Upper lobe of left lung (tissue), 6 donors: ENCODE measurements at regions not wholly inside any gene's neighbourhood (a gene's known extent, or its start where the extent isn't known, plus 50 kb on each side); places are given as distances from the start of the nearest gene placed in this dataset.

Experiments
- ATAC-seq, 2 donors: fragments of 200-7000 bp; cut with Tn5 transposase; one replicate each; pipeline ENCODE4 v1.9.1; 2022; ENCODE audit warnings: mild to moderate bottlenecking in 2 of 2, moderate library complexity in 2 of 2; ENCODE audit not compliant: low FRiP score in 2 of 2
- DNase-seq, 2 donors: peaks; one replicate each; pipeline ENCODE4 v3.0.0-alpha.2; 2019 to 2020
- H3K27ac ChIP-seq, 4 donors: fragments of 200-600 bp; sonication (generic); one replicate each; pipeline ENCODE4 v1.5.1; 2016 to 2019
- H3K27me3 ChIP-seq, 4 donors: fragments of 200-600 bp; sonication (generic); one replicate each; pipeline ENCODE4 v1.5.1; 2017 to 2019
- H3K36me3 ChIP-seq, 4 donors: fragments of 200-600 bp; sonication (generic); one replicate each; pipeline ENCODE4 v1.5.1; 2016 to 2019
- H3K4me1 ChIP-seq, 4 donors: fragments of 200-600 bp; sonication (generic); one replicate each; pipeline ENCODE4 v1.5.1; 2018 to 2019
- H3K4me3 ChIP-seq, 4 donors: fragments of 200-600 bp; sonication (generic); one replicate each; pipeline ENCODE4 v1.5.1; 2017 to 2019; ENCODE audit warnings: mild to moderate bottlenecking in 2 of 4, moderate library complexity in 1 of 4
- H3K9me3 ChIP-seq, 4 donors: fragments of 200-600 bp; sonication (generic); one replicate each; pipeline ENCODE4 v1.5.1; 2018 to 2019
- EP300 ChIP-seq, 4 donors: sonication (generic); formaldehyde crosslinking; IDR thresholded peaks; one replicate each; pipeline ENCODE4 v1.5.1; 2017; ENCODE audit warnings: antibody characterized with exemption in 4 of 4, control low read depth in 2 of 4
- POLR2A ChIP-seq, 4 donors: fragments of 450-650 bp; IDR thresholded peaks; one replicate each; pipeline ENCODE4 v1.5.1; 2016 to 2017; ENCODE audit warnings: antibody characterized with exemption in 4 of 4, mild to moderate bottlenecking in 2 of 4
- POLR2AphosphoS5 ChIP-seq, 2 donors: sonication (generic); formaldehyde crosslinking; IDR thresholded peaks; one replicate each; pipeline ENCODE4 v1.5.1; 2017; ENCODE audit warnings: antibody characterized with exemption in 2 of 2
- WGBS, 2 donors: methylation state at CpG; one replicate each; pipeline ENCODE4 v1.1.5; 2017 to 2018; 5-methylcytosine and 5-hydroxymethylcytosine counted together
- TF ChIP-seq, protein P1 (sequence below), 6 experiments: fragments of 450-650 bp in 4 of 6; fragments of 200-600 bp in 2 of 6; sonication (generic) in 2 of 6; IDR thresholded peaks; one replicate each; pipeline ENCODE4 v1.5.1; 2016 to 2019; ENCODE audit warnings: antibody characterized with exemption in 6 of 6
- donor health status: DM: no; HTN: no; CAD: no; lungs with moderate emphysema.
- donor health status: DM: no; HTN: yes; CAD: no; lungs with severe emphysema.

DNA sequence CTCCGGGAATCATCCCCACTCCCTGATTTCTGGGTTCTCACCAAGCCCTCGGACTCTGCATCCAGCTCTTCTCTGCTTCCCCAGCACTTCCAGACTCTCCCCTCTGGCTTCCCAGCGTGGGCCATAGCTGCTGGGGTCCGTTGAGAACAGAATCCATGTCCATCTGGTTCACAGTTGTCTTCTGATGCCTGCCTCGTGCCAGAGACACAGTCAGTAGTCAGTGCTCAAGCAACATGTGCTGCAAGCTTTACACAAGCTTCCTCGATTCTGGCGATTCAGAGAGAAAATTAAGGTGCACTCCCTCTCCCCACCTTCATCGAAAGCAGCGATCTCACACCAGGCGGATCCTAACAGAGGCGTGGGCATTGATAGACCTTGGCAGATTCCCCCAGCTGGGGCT lies 495.5 kb downstream of the TBC1D22A start:
- TF ChIP-seq EP300 (IDR thresholded peaks at IDR 0.05) (no peak), POLR2AphosphoS5 (IDR thresholded peaks at IDR 0.05) (no peak), POLR2A (IDR thresholded peaks at IDR 0.05) (no peak)
- TF ChIP-seq, protein P1, sequence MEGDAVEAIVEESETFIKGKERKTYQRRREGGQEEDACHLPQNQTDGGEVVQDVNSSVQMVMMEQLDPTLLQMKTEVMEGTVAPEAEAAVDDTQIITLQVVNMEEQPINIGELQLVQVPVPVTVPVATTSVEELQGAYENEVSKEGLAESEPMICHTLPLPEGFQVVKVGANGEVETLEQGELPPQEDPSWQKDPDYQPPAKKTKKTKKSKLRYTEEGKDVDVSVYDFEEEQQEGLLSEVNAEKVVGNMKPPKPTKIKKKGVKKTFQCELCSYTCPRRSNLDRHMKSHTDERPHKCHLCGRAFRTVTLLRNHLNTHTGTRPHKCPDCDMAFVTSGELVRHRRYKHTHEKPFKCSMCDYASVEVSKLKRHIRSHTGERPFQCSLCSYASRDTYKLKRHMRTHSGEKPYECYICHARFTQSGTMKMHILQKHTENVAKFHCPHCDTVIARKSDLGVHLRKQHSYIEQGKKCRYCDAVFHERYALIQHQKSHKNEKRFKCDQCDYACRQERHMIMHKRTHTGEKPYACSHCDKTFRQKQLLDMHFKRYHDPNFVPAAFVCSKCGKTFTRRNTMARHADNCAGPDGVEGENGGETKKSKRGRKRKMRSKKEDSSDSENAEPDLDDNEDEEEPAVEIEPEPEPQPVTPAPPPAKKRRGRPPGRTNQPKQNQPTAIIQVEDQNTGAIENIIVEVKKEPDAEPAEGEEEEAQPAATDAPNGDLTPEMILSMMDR (IDR thresholded peaks at IDR 0.05) = no peak
- no peak for ATAC-seq
- DNase-seq = no peak
- Histone ChIP-seq H3K27ac (no peak overlapping the region), H3K4me3 (no peak overlapping the region), H3K36me3 (no peaks in the 10 kb centered on the region), H3K9me3 (peaks cover 0 to 6% (median 4%) of the 10 kb centered on the region in 4 donors), H3K27me3 (no peaks in the 10 kb centered on the region), H3K4me1 (no peaks in the 10 kb centered on the region)
- 75 to 78% methylated on average over 11 of the region's 11 CpGs for WGBS, 2 donors

DNA sequence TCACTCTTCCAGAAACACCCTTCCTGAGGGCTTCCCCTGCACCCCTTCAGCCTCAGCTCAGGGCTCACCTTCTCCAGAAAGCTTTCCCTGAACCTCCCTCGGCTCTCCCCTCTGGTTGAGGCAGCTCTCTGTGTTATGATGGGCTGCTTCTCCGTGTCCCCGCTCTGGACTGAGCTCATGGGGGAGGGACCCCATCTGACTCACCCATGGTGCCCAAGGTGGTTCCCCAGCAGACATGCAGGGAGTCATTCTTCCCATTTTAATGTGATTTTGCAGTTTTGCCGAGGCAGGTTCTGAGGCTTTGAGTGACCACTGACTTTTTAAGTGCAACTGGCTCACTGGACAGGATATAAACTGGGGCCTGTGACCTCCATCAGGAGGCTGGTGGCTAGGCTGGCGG lies 495.1 kb downstream of the TBC1D22A start:
- Histone ChIP-seq H3K27ac (no peak overlapping the region), H3K27me3 (no peaks in the 10 kb centered on the region), H3K36me3 (no peaks in the 10 kb centered on the region), H3K4me3 (no peak overlapping the region), H3K4me1 (no peaks in the 10 kb centered on the region), H3K9me3 (peaks cover 0 to 7% (median 5%) of the 10 kb centered on the region in 4 donors)
- DNase-seq (no peak), ATAC-seq (no peak)
- no peak for TF ChIP-seq POLR2A (IDR thresholded peaks at IDR 0.05)
- TF ChIP-seq, protein P1 (IDR thresholded peaks at IDR 0.05) = no peak
- 65 to 76% methylated on average over 5 of the region's 5 CpGs for WGBS, 2 donors

GRCh38 chr22:47251911-47252310 lies 489.5 kb downstream of the TBC1D22A start:
- DNase-seq (no peak), ATAC-seq (peak; percentile 10 to 44)
- Histone ChIP-seq H3K4me1 (no peaks in the 10 kb centered on the region), H3K4me3 (no peak overlapping the region), H3K36me3 (no peaks in the 10 kb centered on the region), H3K9me3 (peaks cover 0 to 7% (median 5%) of the 10 kb centered on the region in 4 donors), H3K27me3 (no peaks in the 10 kb centered on the region), H3K27ac (no peak overlapping the region)
- TF ChIP-seq POLR2AphosphoS5 (IDR thresholded peaks at IDR 0.05) (no peak), EP300 (IDR thresholded peaks at IDR 0.05) (no peak), POLR2A (IDR thresholded peaks at IDR 0.05) (no peak)
- TF ChIP-seq, protein P1 (IDR thresholded peaks at IDR 0.05) = no peak
- 82 to 84% methylated on average over 3 to 4 of the region's 4 CpGs for WGBS, 2 donors

- Histone ChIP-seq H3K4me1 (no peaks in the 10 kb centered on the region), H3K27me3 (no peaks in the 10 kb centered on the region), H3K27ac (no peak overlapping the region), H3K9me3 (peaks cover 0 to 7% (median 5%) of the 10 kb centered on the region in 4 donors), H3K36me3 (no peaks in the 10 kb centered on the region), H3K4me3 (no peak overlapping the region)
- no peak for TF ChIP-seq EP300 (IDR thresholded peaks at IDR 0.05)
- no peak for TF ChIP-seq POLR2A (IDR thresholded peaks at IDR 0.05)
- no peak for TF ChIP-seq POLR2AphosphoS5 (IDR thresholded peaks at IDR 0.05)
- TF ChIP-seq, protein P1 (IDR thresholded peaks at IDR 0.05) = no peak
- 74 to 86% methylated on average over 5 to 12 of the region's 12 CpGs for WGBS, 2 donors
- DNase-seq (no peak), ATAC-seq (peak in 1 of 2 donors; percentile 34)
Observed at GRCh38 chr22:47250995-47251765, 488.7 kb downstream of the TBC1D22A start.
